WERI-Rb-1 (cell line): ENCODE measurements at regions not wholly inside any gene's neighbourhood (a gene's known extent, or its start where the extent isn't known, plus 50 kb on each side); places are given as distances from the start of the nearest gene placed in this dataset.

ENCODE experiments used
- DNase-seq: peaks from one replicate; pipeline ENCODE4 v3.0.0-alpha.2; 2020
- H3K27ac ChIP-seq: fragments of 250-450 bp; sonication (Bioruptor Pico); 2 replicates; pipeline ENCODE4 v1.5.1; 2020; ENCODE audit warnings: mild to moderate bottlenecking, moderate library complexity
- H3K27me3 ChIP-seq: fragments of 250-450 bp; sonication (Bioruptor Pico); 2 replicates; pipeline ENCODE4 v1.5.1; 2021; ENCODE audit warnings: mild to moderate bottlenecking, low read depth, moderate library complexity; ENCODE audit not compliant: insufficient read depth, severe bottlenecking
- H3K36me3 ChIP-seq: fragments of 250-450 bp; sonication (Bioruptor Pico); 2 replicates; pipeline ENCODE4 v1.5.1; 2020; ENCODE audit warnings: mild to moderate bottlenecking, moderate library complexity
- H3K4me3 ChIP-seq: 2 replicates; pipeline ENCODE4 v1.5.1; 2011; ENCODE audit warnings: low read depth, mild to moderate bottlenecking, control low read depth, low read length
- H3K9me3 ChIP-seq: fragments of 250-450 bp; sonication (Bioruptor Pico); 2 replicates; pipeline ENCODE4 v1.5.1; 2021; ENCODE audit warnings: mild to moderate bottlenecking, moderate library complexity; ENCODE audit not compliant: severe bottlenecking
- TF ChIP-seq, protein P1 (sequence below): IDR thresholded peaks from 2 replicates; pipeline ENCODE4 v1.5.1; 2011; ENCODE audit warnings: low read depth, mild to moderate bottlenecking, control low read depth, inconsistent platforms, low read length

- no peaks in the 10 kb centered on the region for H3K27me3 ChIP-seq
- H3K9me3 ChIP-seq, result no peaks in the 10 kb centered on the region
- H3K4me3 ChIP-seq, result no peak overlapping the region
- H3K27ac ChIP-seq, result no peak overlapping the region
- TF ChIP-seq, protein P1, sequence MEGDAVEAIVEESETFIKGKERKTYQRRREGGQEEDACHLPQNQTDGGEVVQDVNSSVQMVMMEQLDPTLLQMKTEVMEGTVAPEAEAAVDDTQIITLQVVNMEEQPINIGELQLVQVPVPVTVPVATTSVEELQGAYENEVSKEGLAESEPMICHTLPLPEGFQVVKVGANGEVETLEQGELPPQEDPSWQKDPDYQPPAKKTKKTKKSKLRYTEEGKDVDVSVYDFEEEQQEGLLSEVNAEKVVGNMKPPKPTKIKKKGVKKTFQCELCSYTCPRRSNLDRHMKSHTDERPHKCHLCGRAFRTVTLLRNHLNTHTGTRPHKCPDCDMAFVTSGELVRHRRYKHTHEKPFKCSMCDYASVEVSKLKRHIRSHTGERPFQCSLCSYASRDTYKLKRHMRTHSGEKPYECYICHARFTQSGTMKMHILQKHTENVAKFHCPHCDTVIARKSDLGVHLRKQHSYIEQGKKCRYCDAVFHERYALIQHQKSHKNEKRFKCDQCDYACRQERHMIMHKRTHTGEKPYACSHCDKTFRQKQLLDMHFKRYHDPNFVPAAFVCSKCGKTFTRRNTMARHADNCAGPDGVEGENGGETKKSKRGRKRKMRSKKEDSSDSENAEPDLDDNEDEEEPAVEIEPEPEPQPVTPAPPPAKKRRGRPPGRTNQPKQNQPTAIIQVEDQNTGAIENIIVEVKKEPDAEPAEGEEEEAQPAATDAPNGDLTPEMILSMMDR, result no peak
- no peak for DNase-seq
- no peaks in the 10 kb centered on the region for H3K36me3 ChIP-seq
Measured at GRCh38 chr1:183736343-183736742, 68.6 kb upstream of the RGL1 start.

DNA sequence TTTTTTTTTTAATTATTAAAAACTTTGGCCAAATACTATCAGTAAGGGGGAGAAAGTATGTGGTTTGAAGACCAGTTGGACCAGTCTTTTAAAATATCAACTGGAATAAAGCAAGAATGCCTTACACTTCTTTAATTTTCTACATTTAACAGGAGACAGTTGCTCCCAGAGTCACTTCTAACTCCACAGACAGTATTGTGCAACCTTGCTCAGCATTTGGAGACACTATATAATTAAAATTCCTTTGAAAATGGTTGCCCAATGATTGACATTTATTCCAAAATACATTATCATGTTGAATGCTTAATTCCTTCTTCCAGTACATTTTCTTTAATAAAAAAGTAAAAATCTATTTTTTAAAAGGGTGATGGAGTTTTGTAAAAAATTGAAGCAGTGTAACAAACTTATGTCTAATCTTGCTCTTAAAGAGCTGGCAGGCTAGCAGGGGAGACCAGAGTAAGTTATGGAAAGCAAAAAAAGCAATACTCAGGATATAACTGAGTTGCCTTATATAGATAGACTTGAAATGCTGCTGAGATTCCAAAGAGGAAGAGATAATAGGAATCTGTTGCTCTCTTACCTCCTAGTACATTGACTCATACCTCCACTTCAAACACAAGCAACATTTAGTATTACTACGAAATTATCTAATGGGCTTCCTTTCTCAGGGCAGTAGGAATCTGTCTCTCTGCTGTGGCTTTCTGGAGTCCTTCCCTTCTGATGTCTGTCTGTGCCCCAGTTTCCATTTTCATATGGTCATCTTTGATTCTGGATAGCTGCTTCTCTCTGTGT lies 69.7 kb upstream of the RGL1 start:
- DNase-seq, result no peak
- no peaks in the 10 kb centered on the region for H3K36me3 ChIP-seq
- H3K27me3 ChIP-seq, result no peaks in the 10 kb centered on the region
- H3K27ac ChIP-seq, result no peak overlapping the region
- no peaks in the 10 kb centered on the region for H3K9me3 ChIP-seq
- H3K4me3 ChIP-seq, result no peak overlapping the region
- TF ChIP-seq, protein P1, result no peak

DNA sequence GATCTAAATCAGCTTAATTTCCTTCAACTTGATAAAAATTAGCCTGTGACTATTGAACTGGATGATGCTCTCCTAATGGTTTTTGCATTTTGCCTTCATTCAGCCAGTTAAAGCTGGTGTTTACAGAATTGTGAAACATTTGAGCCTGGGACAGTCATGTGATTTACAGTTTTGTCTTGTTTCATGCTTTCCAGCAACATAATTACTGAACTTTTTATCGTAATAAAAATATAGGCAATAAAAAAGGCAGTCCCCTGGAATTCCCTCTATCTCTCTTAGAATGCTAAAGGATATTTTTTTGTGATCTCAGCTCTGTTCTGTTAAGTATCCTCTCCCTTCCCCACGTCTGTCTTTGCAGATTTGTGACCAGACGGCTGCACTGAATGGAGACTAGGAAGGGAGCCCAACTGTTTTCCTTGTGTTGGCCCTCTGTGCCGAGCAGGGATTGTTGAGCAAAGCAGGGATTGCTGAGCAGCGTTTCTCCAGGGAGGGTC lies 70.3 kb upstream of the RGL1 start:
- Histone ChIP-seq H3K9me3 (no peaks in the 10 kb centered on the region), H3K27me3 (no peaks in the 10 kb centered on the region), H3K27ac (no peak overlapping the region), H3K36me3 (no peaks in the 10 kb centered on the region), H3K4me3 (no peak overlapping the region)
- TF ChIP-seq, protein P1, result no peak
- DNase-seq, result peak; percentile 22

GRCh38 chr1:183733715-183734114 lies 71.2 kb upstream of the RGL1 start:
- Histone ChIP-seq H3K9me3 (no peaks in the 10 kb centered on the region), H3K27ac (no peak overlapping the region)
- no peak for DNase-seq

DNA sequence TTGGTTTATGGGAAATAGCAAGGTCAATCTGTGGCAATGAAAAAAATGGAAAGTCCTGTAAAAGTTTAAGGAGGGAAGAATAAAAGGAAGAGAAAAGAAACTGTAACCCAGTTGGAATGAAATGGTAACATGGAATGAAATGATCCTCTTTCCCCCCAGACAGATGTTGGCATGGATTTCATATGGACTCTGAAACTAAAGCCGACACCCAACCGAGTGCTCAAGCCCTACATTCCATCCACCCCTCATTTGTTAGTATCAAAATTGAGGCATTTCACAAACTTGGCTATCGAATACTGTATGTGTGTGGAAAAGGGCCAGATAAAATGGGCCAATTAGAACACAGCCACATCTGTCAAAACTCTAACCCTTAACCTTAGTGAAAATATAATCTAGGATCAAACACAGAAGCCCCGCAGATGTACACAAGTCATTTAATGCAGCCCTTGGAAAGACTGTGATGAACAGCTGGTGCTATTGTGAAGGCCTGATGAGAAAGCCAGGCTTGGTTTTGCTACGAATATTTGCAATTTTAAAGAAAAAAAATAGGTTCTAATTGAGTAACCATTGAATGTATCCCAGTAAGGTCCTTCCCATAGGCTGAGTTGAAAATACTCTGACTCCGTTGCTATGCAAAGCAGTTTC lies 72.6 kb upstream of the RGL1 start:
- H3K27ac ChIP-seq, result no peak overlapping the region
- H3K4me3 ChIP-seq, result no peak overlapping the region
- no peak for DNase-seq
- no peaks in the 10 kb centered on the region for H3K9me3 ChIP-seq
- H3K27me3 ChIP-seq, result no peaks in the 10 kb centered on the region
- TF ChIP-seq, protein P1, result no peak
- H3K36me3 ChIP-seq, result no peaks in the 10 kb centered on the region

More at GRCh38 chr1:183733715-183734114, 71.2 kb upstream of the RGL1 start:
- TF ChIP-seq, protein P1, result no peak
- Histone ChIP-seq H3K27me3 (no peaks in the 10 kb centered on the region), H3K36me3 (no peaks in the 10 kb centered on the region), H3K4me3 (no peak overlapping the region)
